AG09319 (cell line): ENCODE measurements at regions not wholly inside any gene's neighbourhood (a gene's known extent, or its start where the extent isn't known, plus 50 kb on each side); places are given as distances from the start of the nearest gene placed in this dataset.

Source experiments
- DNase-seq: peaks from one replicate; pipeline ENCODE4 v3.0.0-alpha.2; 2010; ENCODE audit warnings: low read depth; ENCODE audit errors: extremely low read depth
- TF ChIP-seq, protein P1 (sequence below): IDR thresholded peaks from 2 replicates; pipeline ENCODE4 v1.5.1; 2011; ENCODE audit warnings: low read depth, mild to moderate bottlenecking, inconsistent platforms, low read length, moderate library complexity

DNA sequence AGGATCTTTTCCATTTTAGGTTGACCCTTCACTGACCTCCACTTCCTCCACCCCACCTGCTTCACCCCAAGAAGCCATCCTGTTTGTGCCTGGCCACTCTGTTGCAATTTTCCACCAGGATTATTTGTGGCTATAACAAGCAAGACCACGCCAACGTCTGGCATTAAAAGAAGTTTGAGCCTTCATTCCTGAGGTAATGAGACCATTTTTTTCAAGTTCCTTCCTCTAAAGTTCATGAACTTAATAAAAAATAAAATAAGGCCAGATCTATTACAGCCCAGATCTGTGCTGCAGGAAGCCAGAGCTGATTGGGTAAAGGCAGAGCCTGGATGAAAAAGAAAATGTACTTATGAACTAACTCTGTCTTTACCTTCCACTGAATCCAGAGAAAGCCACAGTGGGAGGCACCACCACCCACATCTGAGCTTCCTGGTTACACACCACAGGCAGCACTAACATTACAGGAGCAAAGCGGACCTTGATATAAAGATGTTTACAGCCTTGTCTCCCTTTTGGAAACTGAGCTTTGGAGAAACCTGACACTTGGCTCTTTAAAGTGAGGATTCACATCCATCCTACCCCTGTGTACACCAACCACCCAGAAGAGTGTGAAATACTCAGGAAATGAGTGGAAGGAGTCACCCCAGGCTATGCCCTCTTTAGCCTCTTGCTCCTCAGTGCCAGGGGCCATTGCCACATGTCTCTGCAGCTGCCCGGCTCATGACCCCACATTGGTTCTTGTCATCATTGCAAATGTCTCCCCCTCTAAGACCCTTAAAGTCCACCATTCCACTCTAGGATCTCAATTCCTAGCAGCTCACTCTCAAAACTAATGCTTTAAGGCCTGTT, 293.6 kb downstream of the PLPP3 start:
- TF ChIP-seq, protein P1, sequence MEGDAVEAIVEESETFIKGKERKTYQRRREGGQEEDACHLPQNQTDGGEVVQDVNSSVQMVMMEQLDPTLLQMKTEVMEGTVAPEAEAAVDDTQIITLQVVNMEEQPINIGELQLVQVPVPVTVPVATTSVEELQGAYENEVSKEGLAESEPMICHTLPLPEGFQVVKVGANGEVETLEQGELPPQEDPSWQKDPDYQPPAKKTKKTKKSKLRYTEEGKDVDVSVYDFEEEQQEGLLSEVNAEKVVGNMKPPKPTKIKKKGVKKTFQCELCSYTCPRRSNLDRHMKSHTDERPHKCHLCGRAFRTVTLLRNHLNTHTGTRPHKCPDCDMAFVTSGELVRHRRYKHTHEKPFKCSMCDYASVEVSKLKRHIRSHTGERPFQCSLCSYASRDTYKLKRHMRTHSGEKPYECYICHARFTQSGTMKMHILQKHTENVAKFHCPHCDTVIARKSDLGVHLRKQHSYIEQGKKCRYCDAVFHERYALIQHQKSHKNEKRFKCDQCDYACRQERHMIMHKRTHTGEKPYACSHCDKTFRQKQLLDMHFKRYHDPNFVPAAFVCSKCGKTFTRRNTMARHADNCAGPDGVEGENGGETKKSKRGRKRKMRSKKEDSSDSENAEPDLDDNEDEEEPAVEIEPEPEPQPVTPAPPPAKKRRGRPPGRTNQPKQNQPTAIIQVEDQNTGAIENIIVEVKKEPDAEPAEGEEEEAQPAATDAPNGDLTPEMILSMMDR = no peak

DNA sequence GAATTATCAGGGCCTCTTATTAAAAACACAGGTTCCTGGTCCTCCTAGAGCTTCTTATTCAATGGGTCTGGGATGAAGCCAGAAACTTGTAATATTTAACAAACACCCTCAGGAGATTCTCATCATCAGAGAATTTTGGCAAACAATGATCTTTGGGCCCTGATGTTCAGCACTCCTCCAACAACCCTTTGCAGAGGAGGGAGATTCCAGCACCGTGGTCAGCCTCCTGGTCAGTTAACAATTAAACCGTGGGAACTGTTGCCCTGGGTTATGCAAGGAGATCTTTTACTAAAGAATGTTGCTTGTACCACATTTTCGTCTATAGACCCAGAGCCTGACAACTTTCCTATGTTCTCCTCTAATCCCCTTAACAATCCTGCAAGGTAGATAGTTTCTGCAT, 294.4 kb downstream of the PLPP3 start:
- peak; percentile 68 for DNase-seq
- TF ChIP-seq, protein P1 = no peak

More for the DNA sequence above, 293.6 kb downstream of the PLPP3 start:
- DNase-seq = no peak

GRCh38 chr1:56278061-56278460, 301.3 kb downstream of the PLPP3 start:
- DNase-seq = no peak
- TF ChIP-seq, protein P1 = no peak

DNA sequence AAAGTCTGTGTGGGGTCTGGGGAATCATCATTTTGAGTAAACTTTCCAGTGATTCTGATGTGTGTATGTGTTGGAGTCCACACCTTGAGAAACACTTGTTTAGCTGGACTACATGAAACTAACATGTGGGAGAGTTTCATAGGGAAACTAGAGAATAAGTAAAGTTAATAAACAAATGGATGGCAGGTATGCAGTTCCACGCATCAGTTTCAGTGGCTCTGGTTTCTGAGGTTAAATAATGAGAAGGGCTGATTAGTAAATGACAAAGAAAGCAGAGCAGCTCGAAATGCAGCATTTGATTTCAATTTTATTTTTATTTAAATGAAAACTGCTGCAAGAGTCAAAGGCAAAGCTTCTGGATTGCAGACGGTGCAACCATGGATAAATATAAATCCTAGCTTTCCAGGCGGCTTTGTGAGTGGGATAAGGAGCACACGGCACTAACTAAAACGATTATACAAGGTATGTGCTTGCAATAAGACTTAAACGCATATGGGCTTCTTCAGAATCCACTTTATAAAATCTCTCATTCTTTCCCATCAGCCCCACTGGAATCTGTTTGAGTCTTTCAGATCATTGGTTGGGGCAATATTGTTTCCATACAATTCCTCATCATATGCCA, 310.7 kb downstream of the PLPP3 start:
- no peak for DNase-seq
- TF ChIP-seq, protein P1 = no peak

GRCh38 chr1:56267611-56268010, 311.8 kb downstream of the PLPP3 start:
- DNase-seq = no peak
- TF ChIP-seq, protein P1 = no peak

DNA sequence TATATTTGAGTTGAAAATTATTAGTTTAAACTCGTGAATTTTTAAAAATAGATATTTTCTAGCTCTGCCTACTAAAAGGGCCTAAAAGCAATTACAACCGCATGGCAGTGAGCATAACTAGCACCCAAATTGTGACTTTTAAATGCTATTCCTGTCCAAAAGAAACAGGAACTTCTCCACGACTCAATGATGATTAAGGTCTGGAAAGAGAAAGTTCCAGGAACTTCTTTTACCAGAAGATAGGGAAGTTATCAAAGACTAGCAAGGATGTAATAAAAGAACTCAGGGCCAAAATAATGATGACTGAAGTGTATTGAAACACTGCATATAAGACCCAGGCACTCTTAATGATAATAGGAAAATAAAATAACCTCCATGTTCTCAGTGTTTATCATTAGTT, 313.0 kb downstream of the PLPP3 start:
- DNase-seq = no peak
- TF ChIP-seq, protein P1 = no peak

- DNase-seq = no peak
- TF ChIP-seq, protein P1 = no peak
Observed at GRCh38 chr1:56265216-56265615, 314.1 kb downstream of the PLPP3 start.
